Gastrocnemius medialis (tissue), 4 donors: ENCODE measurements at regions not wholly inside any gene's neighbourhood (a gene's known extent, or its start where the extent isn't known, plus 50 kb on each side); places are given as distances from the start of the nearest gene placed in this dataset.

ENCODE experiments used
- ATAC-seq, 2 donors: fragments of 150-250 bp; one replicate each; pipeline ENCODE4 v1.9.1; 2016
- DNase-seq, 2 donors: peaks; one replicate each; pipeline ENCODE4 v3.0.0-alpha.2; 2019
- H3K27ac ChIP-seq, 4 donors: fragments of 200-600 bp; sonication (generic); 1 replicate in 1 of 4; 2 replicates in 3 of 4; pipeline ENCODE4 v1.5.1; 2016 to 2018; ENCODE audit warnings: mild to moderate bottlenecking in 2 of 4, moderate library complexity in 1 of 4
- H3K27me3 ChIP-seq, 3 donors: fragments of 200-600 bp; sonication (generic) in 2 of 3; 1 replicate in 1 of 3; 2 replicates in 2 of 3; pipeline versions ENCODE4 v1.5.1 to v1.6.0; 2016 to 2019; ENCODE audit warnings: mild to moderate bottlenecking in 1 of 3, moderate library complexity in 1 of 3
- H3K36me3 ChIP-seq, 2 donors: fragments of 200-600 bp; sonication (generic) in 1 of 2; one replicate each; pipeline ENCODE4 v1.5.1; 2017 to 2018
- H3K4me1 ChIP-seq, 2 donors: fragments of 200-600 bp; sonication (generic) in 1 of 2; one replicate each; pipeline ENCODE4 v1.5.1; 2016 to 2017; ENCODE audit warnings: mild to moderate bottlenecking in 2 of 2
- H3K4me3 ChIP-seq, 4 donors: fragments of 200-600 bp; sonication (generic) in 3 of 4; 1 replicate in 1 of 4; 2 replicates in 3 of 4; pipeline ENCODE4 v1.5.1; 2016 to 2019; ENCODE audit warnings: mild to moderate bottlenecking in 2 of 4
- H3K9me3 ChIP-seq, 3 donors: fragments of 200-600 bp; sonication (generic) in 2 of 3; 1 replicate in 1 of 3; 2 replicates in 2 of 3; pipeline ENCODE4 v1.5.1; 2016 to 2019
- POLR2A ChIP-seq, 2 donors: fragments of 450-650 bp; IDR thresholded peaks; one replicate each; pipeline ENCODE4 v1.6.1; 2017; ENCODE audit warnings: antibody characterized with exemption in 2 of 2, mild to moderate bottlenecking in 2 of 2, moderate library complexity in 2 of 2
- in situ Hi-C, 4 donors: fragments of 200-750 bp; cut with MboI; loops; one replicate each; pipeline versions ENCODE4 v1.15.0 to v1.8.0; 2017; ENCODE audit warnings: low sequenced_read_pairs in 4 of 4
- intact Hi-C: fragments of 100-400 bp; cut with DNase I; formaldehyde crosslinking; loops from one replicate; pipeline ENCODE4 v1.15.1; 2023; ENCODE audit warnings: low total_unique reads
- TF ChIP-seq, protein P1 (sequence below), 5 experiments: fragments of 450-650 bp in 3 of 5; fragments of 200-600 bp in 2 of 5; sonication (generic) in 2 of 5; IDR thresholded peaks in 4 of 5; conservative IDR thresholded peaks in 1 of 5; 1 replicate in 4 of 5; 2 replicates in 1 of 5; pipeline ENCODE4 v1.5.1; 2016 to 2019; ENCODE audit warnings: antibody characterized with exemption in 5 of 5, mild to moderate bottlenecking in 3 of 5, moderate library complexity in 3 of 5

DNA sequence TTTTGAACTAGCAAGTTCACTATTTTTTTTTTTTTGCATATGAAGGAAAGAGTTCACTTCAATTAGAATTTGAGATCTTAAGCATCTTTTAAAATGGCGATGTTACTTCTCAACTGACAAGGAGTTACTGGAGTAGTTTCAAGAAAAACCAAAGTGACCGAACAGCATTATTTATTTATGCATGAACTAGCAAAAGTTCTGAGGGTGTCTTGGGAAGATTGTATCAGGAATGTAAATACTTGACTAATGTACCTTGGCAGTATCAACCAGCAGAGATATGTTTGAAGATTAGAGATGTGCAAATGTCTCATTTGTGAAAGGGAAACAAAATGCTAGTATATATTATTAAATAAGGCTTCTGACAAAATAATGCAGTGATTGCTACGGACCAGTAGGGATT is 203.9 kb downstream of the KBTBD8 start:
- DNase-seq (no peak), ATAC-seq (no peak)
- Histone ChIP-seq H3K27me3 (no peaks in the 10 kb centered on the region), H3K4me3 (no peak overlapping the region), H3K4me1 (no peaks in the 10 kb centered on the region), H3K36me3 (no peaks in the 10 kb centered on the region), H3K27ac (no peak overlapping the region), H3K9me3 (no peaks in the 10 kb centered on the region)
- intact Hi-C loops (no loop called here), in situ Hi-C loops (no loop called here)
- no peak for TF ChIP-seq POLR2A (IDR thresholded peaks at IDR 0.05)
- TF ChIP-seq, protein P1, sequence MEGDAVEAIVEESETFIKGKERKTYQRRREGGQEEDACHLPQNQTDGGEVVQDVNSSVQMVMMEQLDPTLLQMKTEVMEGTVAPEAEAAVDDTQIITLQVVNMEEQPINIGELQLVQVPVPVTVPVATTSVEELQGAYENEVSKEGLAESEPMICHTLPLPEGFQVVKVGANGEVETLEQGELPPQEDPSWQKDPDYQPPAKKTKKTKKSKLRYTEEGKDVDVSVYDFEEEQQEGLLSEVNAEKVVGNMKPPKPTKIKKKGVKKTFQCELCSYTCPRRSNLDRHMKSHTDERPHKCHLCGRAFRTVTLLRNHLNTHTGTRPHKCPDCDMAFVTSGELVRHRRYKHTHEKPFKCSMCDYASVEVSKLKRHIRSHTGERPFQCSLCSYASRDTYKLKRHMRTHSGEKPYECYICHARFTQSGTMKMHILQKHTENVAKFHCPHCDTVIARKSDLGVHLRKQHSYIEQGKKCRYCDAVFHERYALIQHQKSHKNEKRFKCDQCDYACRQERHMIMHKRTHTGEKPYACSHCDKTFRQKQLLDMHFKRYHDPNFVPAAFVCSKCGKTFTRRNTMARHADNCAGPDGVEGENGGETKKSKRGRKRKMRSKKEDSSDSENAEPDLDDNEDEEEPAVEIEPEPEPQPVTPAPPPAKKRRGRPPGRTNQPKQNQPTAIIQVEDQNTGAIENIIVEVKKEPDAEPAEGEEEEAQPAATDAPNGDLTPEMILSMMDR (IDR thresholded peaks at IDR 0.05 in 4 of 5, conservative IDR thresholded peaks at IDR 0.05 in 1 of 5): no peak

DNA sequence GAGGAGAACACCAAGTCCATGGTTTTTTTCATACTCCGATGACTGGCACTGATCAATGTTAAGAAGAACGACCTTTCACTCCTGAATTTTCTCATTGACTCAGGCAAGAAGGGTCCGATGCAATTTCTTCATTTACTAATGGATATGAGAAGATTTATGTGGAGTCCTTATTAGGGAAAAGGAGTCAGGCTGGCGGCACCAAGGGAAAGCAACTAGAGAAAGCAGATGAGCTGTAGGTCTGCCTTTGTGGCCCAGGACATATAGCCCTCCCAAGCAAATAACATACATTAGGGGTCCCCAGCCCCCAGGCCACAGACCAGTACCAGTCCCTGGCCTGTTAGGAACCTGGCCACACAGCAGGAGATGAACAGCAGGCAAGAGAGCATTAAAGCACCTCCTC is 206.8 kb downstream of the KBTBD8 start:
- H3K27me3 ChIP-seq: no peaks in the 10 kb centered on the region
- H3K27ac ChIP-seq: no peak overlapping the region
- TF ChIP-seq POLR2A (IDR thresholded peaks at IDR 0.05): no peak
- TF ChIP-seq, protein P1 (IDR thresholded peaks at IDR 0.05 in 4 of 5, conservative IDR thresholded peaks at IDR 0.05 in 1 of 5): no peak
- intact Hi-C loops (no loop called here), in situ Hi-C loops (no loop called here)
- H3K4me1 ChIP-seq: no peaks in the 10 kb centered on the region
- no peaks in the 10 kb centered on the region for H3K36me3 ChIP-seq
- no peak for DNase-seq
- H3K4me3 ChIP-seq: no peak overlapping the region
- ATAC-seq: no peak
- no peaks in the 10 kb centered on the region for H3K9me3 ChIP-seq

DNA sequence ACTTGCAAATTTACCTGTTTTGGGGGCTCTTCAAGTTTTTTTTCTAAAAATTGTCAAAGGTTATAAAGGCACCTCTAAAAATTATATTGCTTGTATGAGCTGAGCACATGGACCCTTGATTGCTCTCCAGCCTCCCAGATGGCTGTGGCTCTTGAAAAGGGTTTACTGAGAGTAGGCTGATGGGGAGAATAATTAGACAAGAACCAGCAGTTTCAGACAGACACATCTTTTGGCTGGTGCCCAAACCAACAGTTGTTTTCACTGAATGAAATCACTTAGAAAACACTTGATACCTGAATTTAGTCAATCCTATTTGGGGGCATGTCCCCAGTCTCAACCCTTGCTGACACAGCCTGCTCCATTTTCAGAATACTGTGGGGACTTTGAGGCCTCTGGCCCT is 217.6 kb downstream of the KBTBD8 start:
- intact Hi-C loops (no loop called here), in situ Hi-C loops (no loop called here)
- Histone ChIP-seq H3K27me3 (no peaks in the 10 kb centered on the region), H3K4me1 (no peaks in the 10 kb centered on the region), H3K36me3 (no peaks in the 10 kb centered on the region), H3K4me3 (no peak overlapping the region), H3K9me3 (no peaks in the 10 kb centered on the region), H3K27ac (no peak overlapping the region)
- ATAC-seq (no peak), DNase-seq (no peak)
- TF ChIP-seq POLR2A (IDR thresholded peaks at IDR 0.05): no peak
- TF ChIP-seq, protein P1 (IDR thresholded peaks at IDR 0.05 in 4 of 5, conservative IDR thresholded peaks at IDR 0.05 in 1 of 5): no peak

DNA sequence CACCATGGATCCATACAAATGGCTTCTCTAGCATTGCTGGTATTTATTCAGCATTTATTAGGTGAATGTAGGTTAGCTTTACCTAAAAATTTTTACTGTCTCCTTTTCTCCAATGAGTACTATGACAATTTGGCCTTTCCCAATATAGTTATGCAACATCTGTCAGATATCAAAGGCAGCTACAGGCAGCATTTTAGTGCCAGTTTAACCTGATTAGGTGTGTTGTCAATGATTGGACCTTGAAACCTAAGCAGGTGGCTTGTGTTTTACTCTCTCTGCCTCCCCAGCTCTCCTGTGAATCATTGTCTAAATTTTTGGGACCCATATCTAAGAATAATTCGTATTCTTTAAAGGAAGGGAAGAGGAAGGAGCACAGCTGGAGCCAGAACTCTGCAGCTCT is 228.9 kb downstream of the KBTBD8 start:
- Histone ChIP-seq H3K9me3 (no peaks in the 10 kb centered on the region), H3K4me1 (no peaks in the 10 kb centered on the region), H3K27ac (no peak overlapping the region), H3K4me3 (no peak overlapping the region), H3K27me3 (no peaks in the 10 kb centered on the region), H3K36me3 (no peaks in the 10 kb centered on the region)
- ATAC-seq (no peak), DNase-seq (no peak)
- TF ChIP-seq POLR2A (IDR thresholded peaks at IDR 0.05): no peak
- TF ChIP-seq, protein P1 (IDR thresholded peaks at IDR 0.05 in 4 of 5, conservative IDR thresholded peaks at IDR 0.05 in 1 of 5): no peak
- intact Hi-C loops: no loop called here
- in situ Hi-C loops: no loop called here

DNA sequence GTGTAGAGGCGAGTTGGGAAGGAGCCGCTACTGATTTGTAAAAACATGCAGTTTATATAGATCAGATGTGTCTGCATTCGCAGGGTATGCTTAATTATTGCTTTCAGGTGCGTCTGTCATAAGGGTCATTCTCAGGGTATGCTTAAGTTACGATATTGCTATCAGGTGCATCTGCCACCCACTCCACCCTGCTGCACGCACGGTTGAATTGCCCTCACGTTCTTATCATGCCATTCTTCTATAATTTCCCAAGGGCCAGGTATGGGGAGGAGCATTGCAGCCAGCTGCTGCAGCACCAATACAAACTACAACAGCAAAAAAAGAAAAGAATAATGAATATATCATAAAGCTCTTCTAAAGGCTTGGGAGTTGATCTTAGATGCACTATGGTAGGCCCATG is 230.0 kb downstream of the KBTBD8 start:
- intact Hi-C loops (no loop called here), in situ Hi-C loops (no loop called here)
- Histone ChIP-seq H3K36me3 (no peaks in the 10 kb centered on the region), H3K9me3 (no peaks in the 10 kb centered on the region), H3K27me3 (no peaks in the 10 kb centered on the region), H3K4me3 (no peak overlapping the region), H3K4me1 (no peaks in the 10 kb centered on the region), H3K27ac (no peak overlapping the region)
- ATAC-seq (no peak), DNase-seq (no peak)
- TF ChIP-seq, protein P1 (IDR thresholded peaks at IDR 0.05 in 4 of 5, conservative IDR thresholded peaks at IDR 0.05 in 1 of 5): no peak
- no peak for TF ChIP-seq POLR2A (IDR thresholded peaks at IDR 0.05)
